ENCODE measurements at regions not wholly inside any gene's neighbourhood (a gene's known extent, or its start where the extent isn't known, plus 50 kb on each side); places are given as distances from the start of the nearest gene placed in this dataset.

- no peak overlapping the region for H3K27ac ChIP-seq
- no peak for DNase-seq
- H3K4me1 ChIP-seq, result no peaks in the 10 kb centered on the region
- intact Hi-C loops (cut with DNase I; ENCODE audit: low total_unique reads), result no loop called here
- no peaks in the 10 kb centered on the region for H3K36me3 ChIP-seq
- TF ChIP-seq, protein P1, sequence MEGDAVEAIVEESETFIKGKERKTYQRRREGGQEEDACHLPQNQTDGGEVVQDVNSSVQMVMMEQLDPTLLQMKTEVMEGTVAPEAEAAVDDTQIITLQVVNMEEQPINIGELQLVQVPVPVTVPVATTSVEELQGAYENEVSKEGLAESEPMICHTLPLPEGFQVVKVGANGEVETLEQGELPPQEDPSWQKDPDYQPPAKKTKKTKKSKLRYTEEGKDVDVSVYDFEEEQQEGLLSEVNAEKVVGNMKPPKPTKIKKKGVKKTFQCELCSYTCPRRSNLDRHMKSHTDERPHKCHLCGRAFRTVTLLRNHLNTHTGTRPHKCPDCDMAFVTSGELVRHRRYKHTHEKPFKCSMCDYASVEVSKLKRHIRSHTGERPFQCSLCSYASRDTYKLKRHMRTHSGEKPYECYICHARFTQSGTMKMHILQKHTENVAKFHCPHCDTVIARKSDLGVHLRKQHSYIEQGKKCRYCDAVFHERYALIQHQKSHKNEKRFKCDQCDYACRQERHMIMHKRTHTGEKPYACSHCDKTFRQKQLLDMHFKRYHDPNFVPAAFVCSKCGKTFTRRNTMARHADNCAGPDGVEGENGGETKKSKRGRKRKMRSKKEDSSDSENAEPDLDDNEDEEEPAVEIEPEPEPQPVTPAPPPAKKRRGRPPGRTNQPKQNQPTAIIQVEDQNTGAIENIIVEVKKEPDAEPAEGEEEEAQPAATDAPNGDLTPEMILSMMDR (IDR thresholded peaks at IDR 0.05), result no peak
- H3K9me3 ChIP-seq, result peaks cover 0 to 11% (median 0%) of the 10 kb centered on the region in 3 donors
- no peaks in the 10 kb centered on the region for H3K27me3 ChIP-seq
- H3K4me3 ChIP-seq, result no peak overlapping the region
Measured at GRCh38 chr5:33008751-33009418, 297.8 kb downstream of the NPR3 start.

DNA sequence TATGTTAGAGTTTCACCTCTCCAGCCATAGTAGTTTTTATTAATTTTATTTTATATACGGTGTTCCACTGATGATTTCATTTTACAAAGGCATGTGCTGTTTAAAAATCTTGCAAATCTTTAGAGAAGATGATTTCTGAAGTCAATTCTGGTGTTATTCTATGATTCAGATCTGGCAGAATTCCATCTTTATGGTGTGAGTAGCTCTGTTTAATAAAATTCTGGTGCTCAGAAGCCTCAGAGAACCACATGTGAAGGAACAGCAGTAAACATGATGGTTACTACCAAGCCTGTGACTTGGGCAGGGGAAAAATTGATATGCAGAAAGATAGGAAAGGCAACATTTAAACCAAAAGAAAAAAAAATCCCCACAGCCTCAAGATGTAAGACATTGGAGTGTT, 299.7 kb downstream of the NPR3 start:
- Histone ChIP-seq H3K9me3 (peaks cover 0 to 16% (median 0%) of the 10 kb centered on the region in 3 donors), H3K4me1 (no peaks in the 10 kb centered on the region), H3K27ac (no peak overlapping the region), H3K36me3 (peaks cover 0 to 3% (median 0%) of the 10 kb centered on the region in 3 donors), H3K4me3 (no peak overlapping the region), H3K27me3 (no peaks in the 10 kb centered on the region)
- no peak for DNase-seq
- TF ChIP-seq, protein P1 (IDR thresholded peaks at IDR 0.05), result no peak
- intact Hi-C loops (cut with DNase I; ENCODE audit: low total_unique reads), result no loop called here

GRCh38 chr5:33011801-33012200, 300.7 kb downstream of the NPR3 start:
- Histone ChIP-seq H3K4me3 (no peak overlapping the region), H3K27me3 (no peaks in the 10 kb centered on the region), H3K27ac (no peak overlapping the region), H3K4me1 (no peaks in the 10 kb centered on the region), H3K36me3 (peaks cover 0 to 6% (median 0%) of the 10 kb centered on the region in 3 donors), H3K9me3 (peaks cover 0 to 16% (median 0%) of the 10 kb centered on the region in 3 donors)
- intact Hi-C loops (cut with DNase I; ENCODE audit: low total_unique reads), result no loop called here
- TF ChIP-seq, protein P1 (IDR thresholded peaks at IDR 0.05), result no peak
- DNase-seq, result no peak

- H3K27ac ChIP-seq, result no peak overlapping the region
- TF ChIP-seq, protein P1 (IDR thresholded peaks at IDR 0.05), result no peak
Measured at GRCh38 chr5:33023649-33024048, 312.5 kb downstream of the NPR3 start.

GRCh38 chr5:33032271-33033070, 321.4 kb downstream of the NPR3 start:
- no peak for DNase-seq
- no peaks in the 10 kb centered on the region for H3K36me3 ChIP-seq
- TF ChIP-seq, protein P1 (IDR thresholded peaks at IDR 0.05), result no peak

More at GRCh38 chr5:33023649-33024048, 312.5 kb downstream of the NPR3 start:
- no peaks in the 10 kb centered on the region for H3K36me3 ChIP-seq
- H3K4me1 ChIP-seq, result no peaks in the 10 kb centered on the region
- H3K4me3 ChIP-seq, result no peak overlapping the region
- DNase-seq, result no peak
- intact Hi-C loops (cut with DNase I; ENCODE audit: low total_unique reads), result no loop called here
- H3K9me3 ChIP-seq, result no peaks in the 10 kb centered on the region
- H3K27me3 ChIP-seq, result no peaks in the 10 kb centered on the region

More at GRCh38 chr5:33032271-33033070, 321.4 kb downstream of the NPR3 start:
- no peak overlapping the region for H3K4me3 ChIP-seq
- no peaks in the 10 kb centered on the region for H3K27me3 ChIP-seq
- H3K4me1 ChIP-seq, result peaks cover 0 to 15% (median 7%) of the 10 kb centered on the region in 4 donors
- intact Hi-C loops (cut with DNase I; ENCODE audit: low total_unique reads), result no loop called here
- H3K27ac ChIP-seq, result peak overlapping the region; percentile 16 to 36
- no peaks in the 10 kb centered on the region for H3K9me3 ChIP-seq
